NCI-H460 (cell line): ENCODE measurements at regions not wholly inside any gene's neighbourhood (a gene's known extent, or its start where the extent isn't known, plus 50 kb on each side); places are given as distances from the start of the nearest gene placed in this dataset.

Experiments
- DNase-seq: peaks from one replicate; pipeline ENCODE4 v3.0.0-alpha.2; 2016; ENCODE audit warnings: low read depth; ENCODE audit errors: extremely low read depth

GRCh38 chr7:86914551-86914950 is 144.9 kb downstream of the ELAPOR2 start:
- no peak for DNase-seq
